IMR-90 (cell line): ENCODE measurements at regions not wholly inside any gene's neighbourhood (a gene's known extent, or its start where the extent isn't known, plus 50 kb on each side); places are given as distances from the start of the nearest gene placed in this dataset.

Experiments
- ATAC-seq: fragments of 200-7000 bp; cut with Tn5 transposase; 2 replicates; pipeline ENCODE4 v1.9.1; 2020; ENCODE audit warnings: low read depth, mild to moderate bottlenecking, moderate library complexity
- BruUV-seq: library from RNA; stranded (reverse); fragments of 400-500 nt; replicated peaks from 2 replicates; lab custom pipeline; 2021; lab: Mats Ljungman, UMichigan
- CTCF ChIA-PET: fragments of 300-600 bp; formaldehyde crosslinking; extraction: SDS; loops from one replicate; lab custom pipeline; 2021; ENCODE audit warnings: antibody characterized with exemption; lab: Yijun Ruan, JAX
- POLR2A ChIA-PET: fragments of 300-600 bp; sonication (Branson Sonifier 250); formaldehyde crosslinking; loops from one replicate; lab custom pipeline; 2022; ENCODE audit warnings: antibody characterized with exemption; ENCODE audit not compliant: unreplicated experiment; lab: Charles Lee
- DNase-seq: peaks from one replicate; pipeline ENCODE4 v3.0.0; 2013
- H2AFZ ChIP-seq: replicated peaks from 2 replicates; pipeline ENCODE3; 2013; ENCODE audit warnings: low read length, mild to moderate bottlenecking; ENCODE audit not compliant: poor library complexity
- H2AK5ac ChIP-seq: 2 replicates; pipeline ENCODE4 v1.6.1; 2013; ENCODE audit warnings: low read depth, low read length, inconsistent platforms
- H2AK9ac ChIP-seq: replicated peaks from 2 replicates; pipeline ENCODE3; 2013; ENCODE audit warnings: mild to moderate bottlenecking, low read depth, low read length, moderate library complexity; ENCODE audit not compliant: poor library complexity
- H2BK120ac ChIP-seq: 2 replicates; pipeline ENCODE4 v1.6.1; 2013; ENCODE audit warnings: low read depth, low read length, inconsistent platforms
- H2BK15ac ChIP-seq: 3 replicates; pipeline ENCODE4 v1.6.1; 2013; ENCODE audit warnings: low read depth, low read length, inconsistent platforms
- H2BK20ac ChIP-seq: 2 replicates; pipeline ENCODE4 v1.6.1; 2013; ENCODE audit warnings: low read depth, mild to moderate bottlenecking, inconsistent platforms, low read length, moderate library complexity
- H2BK5ac ChIP-seq: 2 replicates; pipeline ENCODE4 v1.6.1; 2013; ENCODE audit warnings: mild to moderate bottlenecking, low read depth, low read length, inconsistent platforms; ENCODE audit not compliant: poor library complexity, severe bottlenecking
- H3K14ac ChIP-seq: replicated peaks from 2 replicates; pipeline ENCODE4 v1.6.1; 2013; ENCODE audit warnings: low read depth, low read length, inconsistent platforms
- H3K18ac ChIP-seq: 2 replicates; pipeline ENCODE4 v1.6.1; 2013; ENCODE audit warnings: low read depth, low read length, control low read depth
- H3K23ac ChIP-seq: 2 replicates; pipeline ENCODE4 v1.6.1; 2013; ENCODE audit warnings: low read depth, low read length, inconsistent platforms
- H3K27ac ChIP-seq: 2 replicates; pipeline ENCODE4 v1.5.1; 2013; ENCODE audit warnings: mild to moderate bottlenecking, control low read depth, low read length; ENCODE audit not compliant: insufficient read depth
- H3K27me3 ChIP-seq: 2 replicates; pipeline ENCODE4 v1.6.1; 2013; ENCODE audit warnings: low read length; ENCODE audit not compliant: control insufficient read depth, insufficient read depth
- H3K36me3 ChIP-seq: 2 replicates; pipeline ENCODE4 v1.6.1; 2013; ENCODE audit warnings: low read length, mixed read lengths; ENCODE audit not compliant: control insufficient read depth, insufficient read depth
- H3K4ac ChIP-seq: 2 replicates; pipeline ENCODE4 v1.6.1; 2013; ENCODE audit warnings: low read depth, low read length, inconsistent platforms
- H3K4me1 ChIP-seq: 2 replicates; pipeline ENCODE4 v1.6.1; 2013; ENCODE audit warnings: low read length, mixed read lengths; ENCODE audit not compliant: control insufficient read depth, insufficient read depth
- H3K4me2 ChIP-seq: 2 replicates; pipeline ENCODE4 v1.6.1; 2013; ENCODE audit warnings: low read depth, mild to moderate bottlenecking, control low read depth, low read length, moderate library complexity
- H3K4me3 ChIP-seq: 2 replicates; pipeline ENCODE4 v1.5.1; 2013; ENCODE audit warnings: low read depth, mild to moderate bottlenecking, control low read depth, low read length, moderate library complexity; ENCODE audit not compliant: insufficient read depth
- H3K56ac ChIP-seq: 2 replicates; pipeline ENCODE4 v1.6.1; 2013; ENCODE audit warnings: low read length, inconsistent platforms; ENCODE audit not compliant: insufficient read depth; ENCODE audit errors: extremely low read depth
- H3K79me1 ChIP-seq, 2 experiments: 2 replicates each; pipeline ENCODE4 v1.6.1; 2013; ENCODE audit warnings: low read length in 2 of 2, inconsistent platforms in 1 of 2, low read depth in 1 of 2
- H3K9ac ChIP-seq: 2 replicates; pipeline ENCODE4 v1.6.1; 2013; ENCODE audit warnings: low read depth, low read length, control low read depth
- H3K9me1 ChIP-seq: 2 replicates; pipeline ENCODE4 v1.6.1; 2013; ENCODE audit warnings: low read length, inconsistent platforms; ENCODE audit not compliant: insufficient read depth
- H3K9me3 ChIP-seq: 2 replicates; pipeline ENCODE4 v1.6.1; 2013; ENCODE audit warnings: low read length; ENCODE audit not compliant: control insufficient read depth, insufficient read depth
- H4K20me1 ChIP-seq: 2 replicates; pipeline ENCODE4 v1.6.1; 2013; ENCODE audit warnings: low read length, inconsistent platforms; ENCODE audit not compliant: insufficient read depth
- H4K5ac ChIP-seq: 2 replicates; pipeline ENCODE4 v1.6.1; 2013; ENCODE audit warnings: mild to moderate bottlenecking, low read depth, low read length, control low read depth
- H4K8ac ChIP-seq, 2 experiments: 2 replicates each; pipeline ENCODE4 v1.6.1; 2013; ENCODE audit warnings: low read depth in 2 of 2, low read length in 2 of 2, control low read depth in 1 of 2, inconsistent platforms in 1 of 2
- H4K91ac ChIP-seq: 2 replicates; pipeline ENCODE4 v1.6.1; 2013; ENCODE audit warnings: low read depth, low read length, inconsistent platforms; ENCODE audit not compliant: insufficient read depth
- NFE2L2 ChIP-seq: fragments of 150-350 bp; IDR thresholded peaks from 2 replicates; pipeline ENCODE4 v1.6.1; 2016; ENCODE audit warnings: low read depth, mild to moderate bottlenecking, low read length
- RAD21 ChIP-seq: IDR thresholded peaks from 2 replicates; pipeline ENCODE4 v1.6.1; 2012; ENCODE audit warnings: low read length, improper control_type of control experiment
- WGBS, 2 experiments: methylation state at CpG; one replicate each; pipeline versions ENCODE4 v1.1.5 to v1.1.7; 2013; ENCODE audit warnings: missing lambda C conversion rate in 2 of 2; ENCODE audit not compliant: insufficient read length in 1 of 2; ENCODE audit errors: extremely low coverage in 2 of 2; 5-methylcytosine and 5-hydroxymethylcytosine counted together
- dilution Hi-C: fragments of 300-500 bp; cut with HindIII; formaldehyde crosslinking; loops from one replicate; pipeline ENCODE4 v1.14.3; 2018; ENCODE audit warnings: low sequenced_read_pairs; ENCODE audit not compliant: unreplicated experiment
- in situ Hi-C: fragments of 300-500 bp; cut with MboI; formaldehyde crosslinking; loops from 3 replicates; pipeline ENCODE4 v1.14.3; 2019; ENCODE audit warnings: low sequenced_read_pairs, inconsistent platforms, mixed read lengths
- intact Hi-C: fragments of 100-400 bp; cut with micrococcal nuclease; formaldehyde crosslinking; loops from 2 replicates; pipeline ENCODE4 v1.10.0; 2022

DNA sequence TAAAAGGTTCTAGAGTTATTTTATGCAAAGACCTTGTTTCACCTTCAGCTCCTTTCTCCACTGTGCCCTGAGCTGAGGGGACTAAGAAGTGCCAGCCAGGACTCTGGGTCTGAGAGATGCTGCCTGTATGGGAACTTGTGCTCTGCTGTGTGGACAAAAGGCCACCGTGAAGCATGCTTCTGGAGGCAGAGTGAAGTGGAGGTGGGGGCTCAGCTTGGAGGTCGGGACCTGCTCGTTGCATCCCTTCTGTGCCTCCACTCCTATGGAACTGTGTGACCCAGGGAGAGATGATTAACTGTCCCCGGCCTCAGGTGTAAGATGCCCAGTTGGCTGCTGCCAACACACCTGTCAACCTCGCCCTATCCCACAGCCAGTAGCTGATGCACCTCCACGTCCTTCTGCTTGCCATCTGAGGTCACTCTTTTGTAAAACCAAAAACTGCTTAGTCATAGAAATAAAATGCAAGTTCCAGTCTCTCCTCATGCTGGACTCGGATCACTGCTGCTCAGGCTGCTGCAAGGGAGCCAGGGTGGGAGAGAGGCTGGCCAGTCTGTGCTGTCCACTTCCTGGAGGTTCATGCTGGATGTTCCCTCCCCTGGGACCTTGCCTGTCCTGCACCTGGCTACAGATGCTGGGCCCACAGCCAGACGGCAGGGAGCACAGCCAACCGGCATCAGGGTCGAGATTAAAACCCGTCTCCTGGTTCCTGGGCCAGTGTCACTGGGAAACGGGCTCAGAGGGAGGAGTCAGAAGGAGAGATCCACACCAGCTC, 113.2 kb downstream of the ACKR3 start:
- Histone ChIP-seq H4K91ac (no peak overlapping the region), H3K9me1 (no peaks in the 10 kb centered on the region), H3K4me3 (no peak overlapping the region), H3K4me2 (no peak overlapping the region), H2AK9ac (no peak overlapping the region), H3K14ac (no peak overlapping the region), H2BK5ac (no peak overlapping the region), H3K9ac (no peak overlapping the region), H3K27me3 (peaks cover 17% of the 10 kb centered on the region), H3K4me1 (peaks cover 4% of the 10 kb centered on the region; the same call in 1 of the 2 replicates), H3K9me3 (no peaks in the 10 kb centered on the region; the same call in 1 of the 2 replicates), H3K23ac (no peak overlapping the region), H3K36me3 (no peaks in the 10 kb centered on the region), H2BK20ac (no peak overlapping the region), H4K20me1 (no peaks in the 10 kb centered on the region), H2AK5ac (no peak overlapping the region), H2BK15ac (no peak overlapping the region), H2BK120ac (0 out of 2 replicates have a peak overlapping the region, but pooled peaks have one; percentile 13), H3K79me1 (no peaks in the 10 kb centered on the region), H3K56ac (no peak overlapping the region), H4K5ac (no peak overlapping the region; the same call in 1 of the 2 replicates), H2AFZ (no peak overlapping the region), H3K4ac (no peak overlapping the region), H3K27ac (no peak overlapping the region), H3K18ac (no peak overlapping the region; the same call in 1 of the 2 replicates), H4K8ac (no peak overlapping the region)
- ChIA-PET CTCF (no interaction called here), POLR2A (no interaction called here)
- in situ Hi-C loops (no loop called here), dilution Hi-C loops (no loop called here), intact Hi-C loops (no loop called here)
- ATAC-seq (no peak), DNase-seq (no peak)
- no TSS peak for BruUV-seq
- TF ChIP-seq RAD21 (no peak), NFE2L2 (peak; percentile 38; the same call in 1 of the 2 replicates)
- WGBS, 2 experiments, result 50% methylated on average over 2 of the region's 12 CpGs; no CpG with 5 or more reads in 1 of the 2 experiments
